ENCODE measurements at regions not wholly inside any gene's neighbourhood (a gene's known extent, or its start where the extent isn't known, plus 50 kb on each side); places are given as distances from the start of the nearest gene placed in this dataset.

GRCh38 chr1:224047538-224047937 lies 66.4 kb upstream of the FBXO28 start:
- TF ChIP-seq, protein P1, sequence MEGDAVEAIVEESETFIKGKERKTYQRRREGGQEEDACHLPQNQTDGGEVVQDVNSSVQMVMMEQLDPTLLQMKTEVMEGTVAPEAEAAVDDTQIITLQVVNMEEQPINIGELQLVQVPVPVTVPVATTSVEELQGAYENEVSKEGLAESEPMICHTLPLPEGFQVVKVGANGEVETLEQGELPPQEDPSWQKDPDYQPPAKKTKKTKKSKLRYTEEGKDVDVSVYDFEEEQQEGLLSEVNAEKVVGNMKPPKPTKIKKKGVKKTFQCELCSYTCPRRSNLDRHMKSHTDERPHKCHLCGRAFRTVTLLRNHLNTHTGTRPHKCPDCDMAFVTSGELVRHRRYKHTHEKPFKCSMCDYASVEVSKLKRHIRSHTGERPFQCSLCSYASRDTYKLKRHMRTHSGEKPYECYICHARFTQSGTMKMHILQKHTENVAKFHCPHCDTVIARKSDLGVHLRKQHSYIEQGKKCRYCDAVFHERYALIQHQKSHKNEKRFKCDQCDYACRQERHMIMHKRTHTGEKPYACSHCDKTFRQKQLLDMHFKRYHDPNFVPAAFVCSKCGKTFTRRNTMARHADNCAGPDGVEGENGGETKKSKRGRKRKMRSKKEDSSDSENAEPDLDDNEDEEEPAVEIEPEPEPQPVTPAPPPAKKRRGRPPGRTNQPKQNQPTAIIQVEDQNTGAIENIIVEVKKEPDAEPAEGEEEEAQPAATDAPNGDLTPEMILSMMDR (IDR thresholded peaks at IDR 0.05; ENCODE audit: low read depth, low read length, poor library complexity, severe bottlenecking) = no peak
- no peak for TF ChIP-seq EZH2phosphoT487 (IDR thresholded peaks at IDR 0.05; ENCODE audit: borderline replicate concordance, low read length)
